ENCODE measurements at regions not wholly inside any gene's neighbourhood (a gene's known extent, or its start where the extent isn't known, plus 50 kb on each side); places are given as distances from the start of the nearest gene placed in this dataset.
"Not testable (repeated sequence)": the region's sequence is repeated elsewhere in the genome, so short reads cannot be mapped to it uniquely, and the experiment has no call there.

DNA sequence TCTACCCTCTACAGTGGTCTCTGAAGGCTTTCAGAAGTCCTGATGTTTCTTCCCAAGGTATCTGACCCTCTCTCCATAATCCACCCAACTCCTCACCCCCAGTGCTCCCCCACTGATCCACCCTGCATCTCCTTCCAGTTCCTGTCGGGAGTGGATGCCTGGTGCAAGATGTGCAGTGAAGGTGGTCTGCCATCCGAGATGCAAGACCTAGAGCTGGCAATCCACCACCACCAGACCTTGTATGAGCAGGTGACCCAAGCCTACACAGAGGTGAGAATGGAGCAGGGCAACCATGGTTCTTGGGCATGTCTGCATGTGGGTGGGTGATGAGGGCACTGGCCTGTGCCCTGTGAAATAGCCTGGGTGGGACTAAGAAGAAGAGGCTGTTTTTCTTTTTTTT, 337.8 kb upstream of the ROPN1 start:
- Mint-ChIP-seq H3K36me3 (ENCODE audit: low read depth) (peaks cover 69% of the 10 kb centered on the region), H3K4me1 (no peaks in the 10 kb centered on the region), H3K27me3 (ENCODE audit: low read depth, poor library complexity) (peaks cover 3% of the 10 kb centered on the region), H3K9me3 (no peaks in the 10 kb centered on the region), H3K27ac (no peak overlapping the region), H3K4me3 (no peak overlapping the region)
- no peak for TF ChIP-seq CTCF (IDR thresholded peaks at IDR 0.05)
- no peak for DNase-seq

DNA sequence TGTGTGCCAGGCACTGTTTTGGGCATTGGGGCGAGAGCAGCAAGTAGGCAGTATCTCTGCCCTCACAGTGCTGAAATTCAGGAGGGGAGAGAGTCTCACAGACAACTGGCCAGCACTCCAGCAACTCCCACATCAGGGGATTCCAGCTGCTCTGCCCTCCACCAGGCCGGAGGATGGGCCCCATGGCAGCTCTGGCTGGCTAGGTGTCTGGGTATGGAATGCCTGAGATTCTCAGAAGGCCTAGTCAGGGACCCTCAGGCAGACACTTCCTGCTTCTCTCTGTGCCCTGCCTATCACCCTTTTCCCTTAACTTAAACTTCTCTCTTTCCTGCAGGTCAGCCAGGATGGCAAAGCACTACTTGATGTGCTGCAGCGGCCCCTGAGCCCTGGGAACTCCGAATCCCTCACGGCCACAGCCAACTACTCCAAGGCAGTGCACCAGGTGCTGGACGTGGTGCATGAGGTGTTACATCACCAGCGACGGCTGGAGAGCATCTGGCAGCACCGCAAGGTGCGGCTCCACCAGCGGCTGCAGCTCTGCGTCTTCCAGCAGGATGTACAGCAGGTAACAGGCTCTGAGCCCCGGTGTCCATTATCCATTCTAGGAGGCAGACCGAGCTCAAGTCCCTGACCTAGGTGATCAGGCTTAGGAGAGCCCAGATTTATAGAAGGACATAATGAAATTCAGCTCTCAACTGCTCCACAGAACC, 342.2 kb upstream of the ROPN1 start:
- peaks cover 2% of the 10 kb centered on the region for H3K27me3 Mint-ChIP-seq (ENCODE audit: low read depth, poor library complexity)
- peaks cover 11% of the 10 kb centered on the region for H3K4me1 Mint-ChIP-seq
- no peak for DNase-seq
- TF ChIP-seq CTCF (IDR thresholded peaks at IDR 0.05) = no peak
- no peaks in the 10 kb centered on the region for H3K9me3 Mint-ChIP-seq
- no peak overlapping the region for H3K4me3 Mint-ChIP-seq
- H3K36me3 Mint-ChIP-seq (ENCODE audit: low read depth) = peaks cover 64% of the 10 kb centered on the region
- H3K27ac Mint-ChIP-seq = no peak overlapping the region

DNA sequence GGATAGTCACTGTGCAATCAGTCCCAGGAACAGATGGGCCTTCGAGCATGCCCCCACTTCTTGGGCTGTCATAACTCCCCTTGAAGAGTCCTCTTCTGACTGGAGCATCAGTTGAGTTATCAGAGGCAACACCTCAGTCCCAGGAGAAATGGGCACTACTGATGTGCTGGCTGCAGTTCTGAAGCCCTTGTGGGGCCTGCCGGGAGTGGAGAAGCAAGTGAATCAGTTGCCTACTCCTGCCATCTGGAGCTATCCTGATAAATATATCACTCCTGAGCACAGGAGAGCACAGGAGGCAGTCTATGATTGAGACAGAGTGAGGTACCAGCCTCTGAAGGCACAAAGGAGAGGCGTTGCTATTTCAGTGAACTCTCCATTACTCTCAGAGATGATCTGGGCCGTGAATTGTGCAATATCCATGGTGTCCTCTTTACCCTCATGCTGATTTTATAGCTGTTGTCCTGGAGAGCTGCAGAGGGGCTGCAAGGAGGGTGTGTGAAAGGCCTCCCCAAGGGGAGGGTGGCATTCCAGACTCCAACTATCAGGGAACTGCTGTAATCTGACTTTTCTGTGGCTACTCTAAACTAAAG, 344.2 kb upstream of the ROPN1 start:
- Mint-ChIP-seq H3K4me1 (peaks cover 11% of the 10 kb centered on the region), H3K36me3 (ENCODE audit: low read depth) (peaks cover 57% of the 10 kb centered on the region), H3K27me3 (ENCODE audit: low read depth, poor library complexity) (no peaks in the 10 kb centered on the region), H3K27ac (no peak overlapping the region), H3K9me3 (no peaks in the 10 kb centered on the region), H3K4me3 (no peak overlapping the region)
- DNase-seq = no peak
- no peak for TF ChIP-seq CTCF (IDR thresholded peaks at IDR 0.05)

DNA sequence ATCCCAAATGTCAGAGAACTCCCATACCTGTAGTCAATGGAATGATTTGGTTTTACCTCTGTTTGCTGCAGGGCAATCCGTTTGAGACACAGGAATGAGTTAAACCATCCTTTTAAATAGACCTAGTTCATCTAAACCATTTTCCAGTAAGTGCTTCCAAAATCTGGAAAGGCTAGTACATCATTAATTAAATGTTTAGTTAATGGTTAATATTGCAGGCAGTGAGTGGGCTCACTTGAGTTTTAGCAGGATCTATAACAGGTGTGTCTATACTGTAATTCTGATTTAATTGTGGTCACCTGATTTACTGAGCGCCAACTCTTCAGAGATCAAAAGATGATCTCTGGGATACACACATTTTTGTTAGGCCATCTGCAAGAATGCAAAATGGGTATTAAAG, 353.9 kb upstream of the ROPN1 start:
- Mint-ChIP-seq H3K4me1 (peaks cover 1% of the 10 kb centered on the region), H3K27me3 (ENCODE audit: low read depth, poor library complexity) (no peaks in the 10 kb centered on the region), H3K9me3 (no peaks in the 10 kb centered on the region), H3K36me3 (ENCODE audit: low read depth) (peaks cover 34% of the 10 kb centered on the region), H3K27ac (no peak overlapping the region), H3K4me3 (no peak overlapping the region)
- no peak for DNase-seq
- no peak for TF ChIP-seq CTCF (IDR thresholded peaks at IDR 0.05)

- Mint-ChIP-seq H3K4me1 (peaks cover 6% of the 10 kb centered on the region), H3K36me3 (ENCODE audit: low read depth) (peaks cover 28% of the 10 kb centered on the region), H3K4me3 (no peak overlapping the region), H3K9me3 (no peaks in the 10 kb centered on the region), H3K27ac (no peak overlapping the region), H3K27me3 (ENCODE audit: low read depth, poor library complexity) (no peaks in the 10 kb centered on the region)
- TF ChIP-seq CTCF (IDR thresholded peaks at IDR 0.05) = no peak
- no peak for DNase-seq
These were observed 354.6 kb upstream of the ROPN1 start for GRCh38 chr3:124346487-124346886.

DNA sequence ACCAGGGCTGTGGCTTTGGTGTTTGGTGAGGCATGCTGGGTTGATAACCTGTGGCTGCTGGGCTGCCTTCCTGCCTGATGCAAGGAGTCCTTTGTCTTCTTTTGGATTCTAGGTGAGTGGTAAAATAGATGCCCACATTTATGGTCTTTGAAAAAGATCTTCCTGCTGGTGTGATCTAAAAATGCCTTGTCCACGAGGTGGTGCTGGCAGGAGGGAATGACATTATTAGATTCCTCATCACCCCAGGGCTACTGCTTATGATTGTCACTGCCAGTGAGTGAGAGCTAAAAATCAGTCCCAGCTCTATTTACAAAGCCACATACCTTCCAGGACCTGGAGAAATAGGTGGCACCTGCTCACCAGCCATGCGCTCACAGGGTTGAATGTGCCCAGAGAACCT, 355.5 kb upstream of the ROPN1 start:
- H3K9me3 Mint-ChIP-seq = no peaks in the 10 kb centered on the region
- H3K27ac Mint-ChIP-seq = no peak overlapping the region
- TF ChIP-seq CTCF (IDR thresholded peaks at IDR 0.05) = no peak
- no peak for DNase-seq
- H3K4me3 Mint-ChIP-seq = no peak overlapping the region
- H3K36me3 Mint-ChIP-seq (ENCODE audit: low read depth) = peaks cover 25% of the 10 kb centered on the region
- peaks cover 14% of the 10 kb centered on the region for H3K4me1 Mint-ChIP-seq
- H3K27me3 Mint-ChIP-seq (ENCODE audit: low read depth, poor library complexity) = no peaks in the 10 kb centered on the region

DNA sequence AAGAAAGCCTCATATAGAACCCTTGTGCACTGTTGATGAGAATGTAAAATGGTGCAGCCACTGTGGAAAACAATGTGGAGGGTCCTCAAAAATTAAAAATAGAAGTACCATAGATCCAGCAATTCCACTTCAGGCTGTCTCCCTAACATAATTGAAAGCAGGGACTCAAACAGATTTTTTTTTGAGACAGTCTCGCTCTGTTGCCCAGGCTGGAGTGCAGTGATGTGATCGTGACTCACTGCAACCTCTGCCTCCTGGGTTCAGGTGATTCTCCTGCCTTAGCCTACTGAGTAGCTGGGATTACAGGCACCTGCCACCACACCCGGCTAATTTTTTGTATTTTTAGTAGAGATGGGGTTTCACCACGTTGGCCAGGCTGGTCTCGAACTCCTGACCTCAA, 356.6 kb upstream of the ROPN1 start:
- H3K36me3 Mint-ChIP-seq (ENCODE audit: low read depth) = peaks cover 18% of the 10 kb centered on the region
- DNase-seq; H3K4me3 Mint-ChIP-seq; H3K9me3 Mint-ChIP-seq; H3K27ac Mint-ChIP-seq; H3K27me3 Mint-ChIP-seq (ENCODE audit: low read depth, poor library complexity): not testable (repeated sequence)
- peaks cover 20% of the 10 kb centered on the region for H3K4me1 Mint-ChIP-seq

Data from nephron progenitor cell (in vitro differentiated cells).